CD4-positive, alpha-beta T cell (primary cell): ENCODE measurements at regions not wholly inside any gene's neighbourhood (a gene's known extent, or its start where the extent isn't known, plus 50 kb on each side); places are given as distances from the start of the nearest gene placed in this dataset.

Experiments used
- ATAC-seq: fragments of 200-7000 bp; cut with Tn5 transposase; one replicate; pipeline ENCODE4 v1.10.0; 2022; ENCODE audit warnings: mild to moderate bottlenecking; ENCODE audit not compliant: poor library complexity
- CTCF ChIA-PET: fragments of 350-600 bp; sonication (Branson Sonifier 250); formaldehyde crosslinking; loops from one replicate; lab custom pipeline; 2021; ENCODE audit warnings: antibody characterized with exemption, inconsistent platforms; lab: Charles Lee
- POLR2A ChIA-PET: fragments of 350-600 bp; sonication (Branson Sonifier 250); formaldehyde crosslinking; loops from one replicate; lab custom pipeline; 2021; ENCODE audit warnings: antibody characterized with exemption, inconsistent platforms; lab: Charles Lee
- DNase-seq, 14 experiments: peaks; one replicate each; pipeline ENCODE4 v3.0.0-alpha.2; 2013 to 2020; ENCODE audit warnings: mixed read lengths in 2 of 14
- H3K27ac ChIP-seq, 2 donors: one replicate each; pipeline versions ENCODE4 v1.5.1 to v1.7.0; 2013; ENCODE audit warnings: low read length in 2 of 2, low read depth in 1 of 2, mild to moderate bottlenecking in 1 of 2
- H3K27me3 ChIP-seq, 2 experiments: 1 replicate in 1 of 2; 2 replicates in 1 of 2; pipeline versions ENCODE4 v1.6.1 to v1.7.0; 2013; ENCODE audit warnings: low read length in 2 of 2, control low read depth in 1 of 2, mild to moderate bottlenecking in 1 of 2, moderate library complexity in 1 of 2; ENCODE audit not compliant: insufficient read depth in 2 of 2, control insufficient read depth in 1 of 2
- H3K36me3 ChIP-seq: one replicate; pipeline ENCODE4 v1.6.1; 2013; ENCODE audit warnings: low read length, control low read depth; ENCODE audit not compliant: insufficient read depth
- H3K4me1 ChIP-seq: one replicate; pipeline ENCODE4 v1.6.1; 2013; ENCODE audit warnings: low read length, control low read depth; ENCODE audit not compliant: insufficient read depth
- H3K4me3 ChIP-seq: one replicate; pipeline ENCODE4 v1.5.1; 2013; ENCODE audit warnings: mild to moderate bottlenecking, low read length, moderate library complexity
- H3K9me3 ChIP-seq, 2 experiments: 1 replicate in 1 of 2; 2 replicates in 1 of 2; pipeline versions ENCODE4 v1.6.1 to v1.7.0; 2013; ENCODE audit warnings: low read length in 2 of 2, mild to moderate bottlenecking in 2 of 2, control low read depth in 1 of 2, moderate library complexity in 1 of 2; ENCODE audit not compliant: control insufficient read depth in 1 of 2, insufficient read depth in 1 of 2
- H3K27ac Mint-ChIP-seq: one replicate; pipeline ENCODE4 v1.8.0; 2020; ENCODE audit warnings: mixed read lengths
- H3K27me3 Mint-ChIP-seq: one replicate; pipeline ENCODE4 v1.8.0; 2021; ENCODE audit warnings: mixed read lengths
- H3K36me3 Mint-ChIP-seq: one replicate; pipeline ENCODE4 v1.8.0; 2021; ENCODE audit warnings: low read depth, mixed read lengths
- H3K4me1 Mint-ChIP-seq: one replicate; pipeline ENCODE4 v1.8.0; 2021; ENCODE audit warnings: low read depth, mixed read lengths
- H3K4me3 Mint-ChIP-seq: one replicate; pipeline ENCODE4 v1.8.0; 2020; ENCODE audit warnings: mild to moderate bottlenecking, mixed read lengths
- H3K9me3 Mint-ChIP-seq: one replicate; pipeline ENCODE4 v1.8.0; 2020; ENCODE audit warnings: mixed read lengths
- intact Hi-C, 2 experiments: fragments of 100-400 bp; cut with DNase I in 1 of 2; cut with micrococcal nuclease in 1 of 2; formaldehyde crosslinking; loops; one replicate each; pipeline versions ENCODE4 v1.15.1 to v1.9.0; 2023 to 2025; cut with DNase I, micrococcal nuclease
- TF ChIP-seq, protein P1 (sequence below): fragments of 200-600 bp; IDR thresholded peaks from one replicate; pipeline ENCODE4 v1.8.0; 2022; ENCODE audit warnings: antibody characterized with exemption, mild to moderate bottlenecking

DNA sequence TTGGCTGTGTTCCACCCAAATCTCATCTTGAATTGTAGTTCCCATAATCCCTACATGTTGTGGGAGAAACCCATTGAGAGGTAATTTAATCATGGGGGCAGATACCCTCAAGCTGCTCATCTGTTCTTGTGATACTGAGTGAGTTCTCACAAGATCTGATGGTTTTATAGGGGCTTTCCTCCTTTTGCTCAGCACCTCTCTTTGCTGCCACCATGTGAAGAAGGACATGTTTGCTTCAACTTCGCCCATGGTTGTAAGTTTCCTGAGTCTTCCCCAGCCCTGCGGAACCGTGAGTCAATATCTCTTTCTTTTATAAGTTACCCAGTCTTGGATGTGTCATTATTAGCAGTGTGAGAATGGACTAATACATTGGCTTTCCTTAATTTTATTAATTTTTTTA is 527.8 kb downstream of the MDFIC start:
- Mint-ChIP-seq H3K4me3 (no peak overlapping the region), H3K4me1 (no peaks in the 10 kb centered on the region), H3K27me3 (no peaks in the 10 kb centered on the region), H3K9me3 (no peaks in the 10 kb centered on the region), H3K27ac (no peak overlapping the region), H3K36me3 (no peaks in the 10 kb centered on the region)
- Histone ChIP-seq H3K4me1 (no peaks in the 10 kb centered on the region), H3K4me3 (no peak overlapping the region), H3K9me3 (no peaks in the 10 kb centered on the region), H3K36me3 (no peaks in the 10 kb centered on the region), H3K27me3 (no peaks in the 10 kb centered on the region), H3K27ac (no peak overlapping the region)
- ChIA-PET CTCF (no interaction called here), POLR2A (no interaction called here)
- TF ChIP-seq, protein P1, sequence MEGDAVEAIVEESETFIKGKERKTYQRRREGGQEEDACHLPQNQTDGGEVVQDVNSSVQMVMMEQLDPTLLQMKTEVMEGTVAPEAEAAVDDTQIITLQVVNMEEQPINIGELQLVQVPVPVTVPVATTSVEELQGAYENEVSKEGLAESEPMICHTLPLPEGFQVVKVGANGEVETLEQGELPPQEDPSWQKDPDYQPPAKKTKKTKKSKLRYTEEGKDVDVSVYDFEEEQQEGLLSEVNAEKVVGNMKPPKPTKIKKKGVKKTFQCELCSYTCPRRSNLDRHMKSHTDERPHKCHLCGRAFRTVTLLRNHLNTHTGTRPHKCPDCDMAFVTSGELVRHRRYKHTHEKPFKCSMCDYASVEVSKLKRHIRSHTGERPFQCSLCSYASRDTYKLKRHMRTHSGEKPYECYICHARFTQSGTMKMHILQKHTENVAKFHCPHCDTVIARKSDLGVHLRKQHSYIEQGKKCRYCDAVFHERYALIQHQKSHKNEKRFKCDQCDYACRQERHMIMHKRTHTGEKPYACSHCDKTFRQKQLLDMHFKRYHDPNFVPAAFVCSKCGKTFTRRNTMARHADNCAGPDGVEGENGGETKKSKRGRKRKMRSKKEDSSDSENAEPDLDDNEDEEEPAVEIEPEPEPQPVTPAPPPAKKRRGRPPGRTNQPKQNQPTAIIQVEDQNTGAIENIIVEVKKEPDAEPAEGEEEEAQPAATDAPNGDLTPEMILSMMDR = no peak
- ATAC-seq = no peak
- intact Hi-C loops = no loop called here
- DNase-seq = peak in 1 of 14 experiments; percentile 1

DNA sequence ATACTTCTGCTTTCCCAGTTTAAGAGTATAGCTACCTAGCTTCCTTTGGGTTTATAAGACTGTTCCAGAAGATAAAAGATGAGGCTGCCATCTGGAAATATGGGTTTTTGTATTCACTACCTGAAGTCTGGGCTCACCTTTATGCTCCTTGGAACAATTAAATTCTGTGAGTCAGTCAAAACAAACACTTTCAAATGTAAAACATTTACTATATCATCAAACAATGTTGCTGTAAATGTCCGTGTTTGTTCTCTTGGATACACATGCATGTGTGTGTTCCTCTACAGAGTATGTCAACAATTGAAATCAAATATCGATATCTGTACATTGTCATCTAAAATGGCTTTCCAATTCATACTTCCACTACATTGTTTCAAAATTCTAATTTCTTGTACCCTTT is 525.6 kb downstream of the MDFIC start:
- Mint-ChIP-seq H3K9me3 (no peaks in the 10 kb centered on the region), H3K4me1 (no peaks in the 10 kb centered on the region), H3K36me3 (no peaks in the 10 kb centered on the region), H3K27me3 (peaks cover 4% of the 10 kb centered on the region), H3K4me3 (no peak overlapping the region), H3K27ac (no peak overlapping the region)
- ATAC-seq (no peak), DNase-seq (no peak)
- Histone ChIP-seq H3K27ac (no peak overlapping the region), H3K4me1 (no peaks in the 10 kb centered on the region), H3K4me3 (no peak overlapping the region), H3K36me3 (no peaks in the 10 kb centered on the region), H3K27me3 (no peaks in the 10 kb centered on the region), H3K9me3 (no peaks in the 10 kb centered on the region)
- POLR2A ChIA-PET = no interaction called here
- intact Hi-C loops = no loop called here
- CTCF ChIA-PET = no interaction called here
- TF ChIP-seq, protein P1 = no peak

DNA sequence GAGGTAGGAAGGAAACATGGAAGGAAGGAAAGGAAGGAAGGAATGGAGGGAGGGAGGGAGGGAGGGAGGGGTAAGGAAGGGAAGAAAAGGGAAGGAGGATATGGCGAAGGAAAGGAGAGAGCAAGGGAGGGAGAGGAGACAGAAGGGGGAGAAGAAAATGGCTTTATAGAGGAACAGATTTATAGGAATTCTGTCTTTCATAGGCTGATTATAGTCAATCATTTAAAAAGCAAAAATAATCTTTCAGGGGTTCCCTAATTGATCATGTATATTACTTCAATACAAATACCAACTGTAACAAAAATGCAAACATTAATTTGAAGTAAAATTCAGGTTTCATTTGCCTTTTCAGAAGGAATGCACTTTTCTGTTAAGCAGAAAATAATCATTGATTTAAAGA is 519.1 kb downstream of the MDFIC start:
- Mint-ChIP-seq H3K27me3 (peaks cover 4% of the 10 kb centered on the region), H3K9me3 (no peaks in the 10 kb centered on the region), H3K4me1 (no peaks in the 10 kb centered on the region), H3K36me3 (no peaks in the 10 kb centered on the region), H3K27ac (no peak overlapping the region), H3K4me3 (no peak overlapping the region)
- CTCF ChIA-PET = no interaction called here
- Histone ChIP-seq H3K27me3 (no peaks in the 10 kb centered on the region), H3K36me3 (no peaks in the 10 kb centered on the region), H3K4me3 (no peak overlapping the region), H3K4me1 (no peaks in the 10 kb centered on the region), H3K27ac (no peak overlapping the region), H3K9me3 (peaks cover 0 to 4% of the 10 kb centered on the region in 2 experiments)
- intact Hi-C loops = no loop called here
- DNase-seq (no peak), ATAC-seq (no peak)
- TF ChIP-seq, protein P1 = no peak
- POLR2A ChIA-PET = no interaction called here
